HepG2 (cell line): ENCODE measurements at regions not wholly inside any gene's neighbourhood (a gene's known extent, or its start where the extent isn't known, plus 50 kb on each side); places are given as distances from the start of the nearest gene placed in this dataset.

Source experiments
- ATAC-seq: fragments of 200-7000 bp; cut with Tn5 transposase; 3 replicates; pipeline ENCODE4 v1.9.1; 2020; ENCODE audit warnings: mild to moderate bottlenecking, moderate library complexity
- BruUV-seq: library from RNA; stranded (reverse); fragments of 400-500 nt; replicated peaks from 2 replicates; lab custom pipeline; 2021; lab: Mats Ljungman, UMichigan
- CTCF ChIA-PET: fragments of 300-600 bp; formaldehyde crosslinking; extraction: SDS; loops from one replicate; lab custom pipeline; 2021; ENCODE audit warnings: low total read pairs, inconsistent platforms, low intra/inter-chr PET ratio; lab: Yijun Ruan, JAX
- POLR2A ChIA-PET: fragments of 350-600 bp; sonication (Branson Sonifier 250); formaldehyde crosslinking; loops from one replicate; lab custom pipeline; 2020; ENCODE audit warnings: antibody characterized with exemption, inconsistent platforms; lab: Yijun Ruan, JAX
- DNase-seq: peaks from one replicate; pipeline ENCODE4 v3.0.0-alpha.2; 2015; ENCODE audit warnings: low spot score
- FAIRE-seq: peaks from 3 replicates; lab custom pipeline; 2011; peaks lifted over from hg19 to GRCh38; lab: Jason Lieb, UNC
- H2AFZ ChIP-seq: one replicate; pipeline ENCODE4 v1.6.1; 2011; ENCODE audit warnings: low read length, inconsistent platforms
- H3K27ac ChIP-seq: fragments of 300-600 bp; 3 replicates; pipeline ENCODE4 v1.8.0; 2011; ENCODE audit warnings: mixed run types, mild to moderate bottlenecking, mixed read lengths, low read length, inconsistent platforms; ENCODE audit not compliant: insufficient read depth; ENCODE audit errors: extremely low read length
- H3K27me3 ChIP-seq, 2 experiments: fragments of 200-600 bp in 1 of 2; 2 replicates in 1 of 2; 3 replicates in 1 of 2; pipeline versions ENCODE4 v1.6.0 to v1.8.0; 2011; ENCODE audit warnings: low read length in 2 of 2, mild to moderate bottlenecking in 2 of 2, moderate library complexity in 2 of 2, inconsistent platforms in 1 of 2; ENCODE audit not compliant: insufficient read depth in 2 of 2, control insufficient read depth in 1 of 2
- H3K36me3 ChIP-seq, 2 experiments: fragments of 200-600 bp in 1 of 2; replicated peaks in 1 of 2; 2 replicates in 1 of 2; 3 replicates in 1 of 2; pipeline versions ENCODE4 v1.5.1 to v1.8.0; 2011; ENCODE audit warnings: low read length in 2 of 2, inconsistent platforms in 1 of 2; ENCODE audit not compliant: insufficient read depth in 2 of 2, control insufficient read depth in 1 of 2
- H3K4me1 ChIP-seq: 2 replicates; pipeline ENCODE4 v1.5.1; 2012; ENCODE audit warnings: low read length, inconsistent platforms; ENCODE audit not compliant: insufficient read depth
- H3K4me2 ChIP-seq: 2 replicates; pipeline ENCODE4 v1.6.0; 2011; ENCODE audit warnings: low read depth, low read length, inconsistent platforms
- H3K4me3 ChIP-seq, 3 experiments: fragments of 200-600 bp in 1 of 3; sonication (generic), shearing (Covaris generic) in 1 of 3; replicated peaks in 1 of 3; 2 replicates each; pipeline ENCODE4 v1.5.1; 2011 to 2016; ENCODE audit warnings: low read length in 3 of 3, inconsistent platforms in 2 of 3, low read depth in 2 of 3, mild to moderate bottlenecking in 2 of 3, control low read depth in 1 of 3, mixed read lengths in 1 of 3; ENCODE audit not compliant: insufficient read depth in 1 of 3
- H3K79me2 ChIP-seq: one replicate; pipeline ENCODE4 v1.6.1; 2011; ENCODE audit warnings: low read length, inconsistent platforms; ENCODE audit not compliant: insufficient read depth
- H3K9ac ChIP-seq: 2 replicates; pipeline ENCODE4 v1.6.0; 2011; ENCODE audit warnings: mild to moderate bottlenecking, low read depth, low read length, inconsistent platforms; ENCODE audit not compliant: insufficient read depth
- H3K9me3 ChIP-seq: 2 replicates; pipeline ENCODE4 v1.5.1; 2012; ENCODE audit warnings: mild to moderate bottlenecking, low read length
- H4K20me1 ChIP-seq: 2 replicates; pipeline ENCODE4 v1.6.0; 2011; ENCODE audit warnings: inconsistent platforms, mild to moderate bottlenecking, low read length, moderate library complexity; ENCODE audit not compliant: insufficient read depth
- DNMT3B ChIP-seq: conservative IDR thresholded peaks from 2 replicates; pipeline ENCODE4 v1.6.1; 2016; ENCODE audit warnings: missing biosample characterization, control low read depth
- WGBS: methylation state at CpG from one replicate; pipeline ENCODE4 v1.1.6; 2017; ENCODE audit warnings: low lambda C conversion rate; 5-methylcytosine and 5-hydroxymethylcytosine counted together
- in situ Hi-C: cut with HindIII; loops from 2 replicates; pipeline ENCODE4 v1.10.0; 2017; ENCODE audit warnings: low pct_unique_long_range_greater_than_20kb; ENCODE audit not compliant: extremely low pct_ligation_motif_present
- intact Hi-C: fragments of 100-400 bp; cut with micrococcal nuclease; formaldehyde crosslinking; loops from one replicate; pipeline ENCODE4 v1.10.0; 2022; ENCODE audit not compliant: unreplicated experiment
- TF ChIP-seq, protein P1 (sequence below): sonication (generic); formaldehyde crosslinking; IDR thresholded peaks from 2 replicates; pipeline ENCODE4 v1.8.0; 2022; ENCODE audit warnings: missing genetic modification reagents, mild to moderate bottlenecking, borderline replicate concordance
- TF ChIP-seq, protein P2 (sequence below): sonication (generic); formaldehyde crosslinking; conservative IDR thresholded peaks from 2 replicates; pipeline ENCODE4 v1.4.0; 2020; ENCODE audit warnings: missing genetic modification reagents

DNA sequence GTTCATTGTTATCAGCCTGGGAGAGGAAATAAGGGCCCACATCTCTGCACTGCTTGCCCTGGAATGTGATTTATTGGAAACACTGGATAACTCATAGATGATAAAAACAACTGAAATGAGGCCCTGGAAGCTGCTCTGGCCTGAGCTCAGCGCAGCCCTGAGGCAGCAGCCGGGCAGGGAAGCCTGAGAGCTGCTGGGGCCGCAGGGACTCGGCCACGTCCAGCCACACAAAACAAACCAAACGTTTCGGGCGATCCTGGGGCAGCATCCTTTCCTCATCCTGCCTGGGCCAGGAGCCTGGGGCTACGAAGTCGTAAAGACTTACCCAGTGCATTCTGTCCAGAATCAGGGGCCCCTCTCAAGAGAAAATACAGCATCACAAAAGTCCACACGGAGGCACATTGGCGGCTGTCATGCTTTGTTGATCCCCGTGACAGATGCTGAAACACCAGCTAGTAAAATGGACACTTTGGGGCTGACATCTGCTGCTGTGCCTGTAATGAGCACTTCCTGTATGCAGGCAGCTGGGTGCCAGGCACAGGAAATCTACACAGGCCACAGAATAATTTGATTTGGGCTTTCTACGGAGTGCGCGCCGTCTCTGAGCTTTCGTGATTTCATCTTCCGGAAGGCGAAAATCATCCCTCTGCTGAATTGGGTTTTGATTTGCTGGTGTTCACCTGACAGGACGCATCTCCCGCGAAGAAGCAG, 250.6 kb downstream of the EIPR1 start:
- no peak for FAIRE-seq
- in situ Hi-C loops = no loop called here
- no peaks in the 10 kb centered on the region for H3K9me3 ChIP-seq
- 77% methylated on average over 19 of the region's 23 CpGs for WGBS
- no peak overlapping the region for H3K4me3 ChIP-seq
- H3K4me2 ChIP-seq = no peak overlapping the region
- H4K20me1 ChIP-seq = no peaks in the 10 kb centered on the region
- no peaks in the 10 kb centered on the region for H3K36me3 ChIP-seq
- H3K27me3 ChIP-seq = no peaks in the 10 kb centered on the region; a peak in 1 of 5 replicates
- ATAC-seq = no peak
- POLR2A ChIA-PET = no interaction called here
- H3K9ac ChIP-seq = no peak overlapping the region
- TF ChIP-seq, protein P1, sequence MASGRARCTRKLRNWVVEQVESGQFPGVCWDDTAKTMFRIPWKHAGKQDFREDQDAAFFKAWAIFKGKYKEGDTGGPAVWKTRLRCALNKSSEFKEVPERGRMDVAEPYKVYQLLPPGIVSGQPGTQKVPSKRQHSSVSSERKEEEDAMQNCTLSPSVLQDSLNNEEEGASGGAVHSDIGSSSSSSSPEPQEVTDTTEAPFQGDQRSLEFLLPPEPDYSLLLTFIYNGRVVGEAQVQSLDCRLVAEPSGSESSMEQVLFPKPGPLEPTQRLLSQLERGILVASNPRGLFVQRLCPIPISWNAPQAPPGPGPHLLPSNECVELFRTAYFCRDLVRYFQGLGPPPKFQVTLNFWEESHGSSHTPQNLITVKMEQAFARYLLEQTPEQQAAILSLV (CRISPR knock-in tag) = no peak
- no peak for TF ChIP-seq DNMT3B (CRISPR knock-in tag)
- TF ChIP-seq, protein P2, sequence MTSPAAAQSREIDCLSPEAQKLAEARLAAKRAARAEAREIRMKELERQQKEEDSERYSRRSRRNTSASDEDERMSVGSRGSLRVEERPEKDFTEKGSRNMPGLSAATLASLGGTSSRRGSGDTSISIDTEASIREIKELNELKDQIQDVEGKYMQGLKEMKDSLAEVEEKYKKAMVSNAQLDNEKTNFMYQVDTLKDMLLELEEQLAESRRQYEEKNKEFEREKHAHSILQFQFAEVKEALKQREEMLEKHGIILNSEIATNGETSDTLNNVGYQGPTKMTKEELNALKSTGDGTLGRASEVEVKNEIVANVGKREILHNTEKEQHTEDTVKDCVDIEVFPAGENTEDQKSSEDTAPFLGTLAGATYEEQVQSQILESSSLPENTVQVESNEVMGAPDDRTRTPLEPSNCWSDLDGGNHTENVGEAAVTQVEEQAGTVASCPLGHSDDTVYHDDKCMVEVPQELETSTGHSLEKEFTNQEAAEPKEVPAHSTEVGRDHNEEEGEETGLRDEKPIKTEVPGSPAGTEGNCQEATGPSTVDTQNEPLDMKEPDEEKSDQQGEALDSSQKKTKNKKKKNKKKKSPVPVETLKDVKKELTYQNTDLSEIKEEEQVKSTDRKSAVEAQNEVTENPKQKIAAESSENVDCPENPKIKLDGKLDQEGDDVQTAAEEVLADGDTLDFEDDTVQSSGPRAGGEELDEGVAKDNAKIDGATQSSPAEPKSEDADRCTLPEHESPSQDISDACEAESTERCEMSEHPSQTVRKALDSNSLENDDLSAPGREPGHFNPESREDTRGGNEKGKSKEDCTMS = no peak
- BruUV-seq = no TSS peak
- no peak overlapping the region for H2AFZ ChIP-seq
- CTCF ChIA-PET = no interaction called here
- H3K27ac ChIP-seq = no peak overlapping the region
- H3K79me2 ChIP-seq = no peaks in the 10 kb centered on the region
- intact Hi-C loops = no loop called here
- H3K4me1 ChIP-seq = no peaks in the 10 kb centered on the region
- DNase-seq = no peak
